ENCODE measurements at regions not wholly inside any gene's neighbourhood (a gene's known extent, or its start where the extent isn't known, plus 50 kb on each side); places are given as distances from the start of the nearest gene placed in this dataset.

- no peaks in the 10 kb centered on the region for H3K9me3 Mint-ChIP-seq (ENCODE audit: low read depth, unreplicated experiment)
- BruUV-seq (replicated peaks) = no TSS peak
- H3K36me3 Mint-ChIP-seq (ENCODE audit: insufficient read depth, unreplicated experiment) = no peaks in the 10 kb centered on the region
- intact Hi-C loops (cut with micrococcal nuclease; ENCODE audit: unreplicated experiment) = no loop called here
- TF ChIP-seq CTCF (IDR thresholded peaks at IDR 0.05; ENCODE audit: unreplicated experiment) = no peak
- H3K27ac Mint-ChIP-seq (ENCODE audit: unreplicated experiment) = no peak overlapping the region
- no peak overlapping the region for H3K4me3 Mint-ChIP-seq (ENCODE audit: low read depth, unreplicated experiment)
- H3K27me3 Mint-ChIP-seq (ENCODE audit: unreplicated experiment) = no peaks in the 10 kb centered on the region
- H3K4me1 Mint-ChIP-seq (ENCODE audit: low read depth, unreplicated experiment) = no peaks in the 10 kb centered on the region
- CTCF ChIA-PET = no interaction called here
- DNase-seq = no peak
These were observed 778.9 kb downstream of the TMTC2 start for GRCh38 chr12:83465632-83466031.

GRCh38 chr12:83462419-83462818 is 775.7 kb downstream of the TMTC2 start:
- BruUV-seq (replicated peaks) = no TSS peak
- no peak overlapping the region for H3K27ac Mint-ChIP-seq (ENCODE audit: unreplicated experiment)
- H3K9me3 Mint-ChIP-seq (ENCODE audit: low read depth, unreplicated experiment) = peaks cover 2% of the 10 kb centered on the region
- no peaks in the 10 kb centered on the region for H3K4me1 Mint-ChIP-seq (ENCODE audit: low read depth, unreplicated experiment)
- DNase-seq = no peak
- intact Hi-C loops (cut with micrococcal nuclease; ENCODE audit: unreplicated experiment) = no loop called here
- CTCF ChIA-PET = no interaction called here
- no peak for TF ChIP-seq CTCF (IDR thresholded peaks at IDR 0.05; ENCODE audit: unreplicated experiment)
- H3K4me3 Mint-ChIP-seq (ENCODE audit: low read depth, unreplicated experiment) = no peak overlapping the region
- H3K36me3 Mint-ChIP-seq (ENCODE audit: insufficient read depth, unreplicated experiment) = no peaks in the 10 kb centered on the region
- H3K27me3 Mint-ChIP-seq (ENCODE audit: unreplicated experiment) = no peaks in the 10 kb centered on the region

GRCh38 chr12:83461336-83461935 is 774.7 kb downstream of the TMTC2 start:
- BruUV-seq (replicated peaks) = no TSS peak
- no peak overlapping the region for H3K27ac Mint-ChIP-seq (ENCODE audit: unreplicated experiment)
- peaks cover 2% of the 10 kb centered on the region for H3K9me3 Mint-ChIP-seq (ENCODE audit: low read depth, unreplicated experiment)
- intact Hi-C loops (cut with micrococcal nuclease; ENCODE audit: unreplicated experiment) = no loop called here
- no peak for TF ChIP-seq CTCF (IDR thresholded peaks at IDR 0.05; ENCODE audit: unreplicated experiment)
- CTCF ChIA-PET = no interaction called here
- no peak for DNase-seq
- no peaks in the 10 kb centered on the region for H3K27me3 Mint-ChIP-seq (ENCODE audit: unreplicated experiment)
- no peak overlapping the region for H3K4me3 Mint-ChIP-seq (ENCODE audit: low read depth, unreplicated experiment)
- no peaks in the 10 kb centered on the region for H3K36me3 Mint-ChIP-seq (ENCODE audit: insufficient read depth, unreplicated experiment)
- H3K4me1 Mint-ChIP-seq (ENCODE audit: low read depth, unreplicated experiment) = no peaks in the 10 kb centered on the region

- Mint-ChIP-seq H3K27me3 (ENCODE audit: unreplicated experiment) (no peaks in the 10 kb centered on the region), H3K9me3 (ENCODE audit: low read depth, unreplicated experiment) (no peaks in the 10 kb centered on the region), H3K4me1 (ENCODE audit: low read depth, unreplicated experiment) (no peaks in the 10 kb centered on the region), H3K36me3 (ENCODE audit: insufficient read depth, unreplicated experiment) (no peaks in the 10 kb centered on the region), H3K27ac (ENCODE audit: unreplicated experiment) (no peak overlapping the region), H3K4me3 (ENCODE audit: low read depth, unreplicated experiment) (no peak overlapping the region)
- DNase-seq = no peak
- TF ChIP-seq CTCF (IDR thresholded peaks at IDR 0.05; ENCODE audit: unreplicated experiment) = no peak
- BruUV-seq (replicated peaks) = no TSS peak
- intact Hi-C loops (cut with micrococcal nuclease; ENCODE audit: unreplicated experiment) = no loop called here
- CTCF ChIA-PET = no interaction called here
These were observed 764.5 kb downstream of the TMTC2 start for GRCh38 chr12:83451189-83451588.
